HG03139 (cell line): ENCODE measurements at regions not wholly inside any gene's neighbourhood (a gene's known extent, or its start where the extent isn't known, plus 50 kb on each side); places are given as distances from the start of the nearest gene placed in this dataset.

Source experiments
- ATAC-seq: cut with Tn5 transposase; IDR thresholded peaks from one replicate; pipeline ENCODE4 v1.9.1; 2021; ENCODE audit not compliant: unreplicated experiment

DNA sequence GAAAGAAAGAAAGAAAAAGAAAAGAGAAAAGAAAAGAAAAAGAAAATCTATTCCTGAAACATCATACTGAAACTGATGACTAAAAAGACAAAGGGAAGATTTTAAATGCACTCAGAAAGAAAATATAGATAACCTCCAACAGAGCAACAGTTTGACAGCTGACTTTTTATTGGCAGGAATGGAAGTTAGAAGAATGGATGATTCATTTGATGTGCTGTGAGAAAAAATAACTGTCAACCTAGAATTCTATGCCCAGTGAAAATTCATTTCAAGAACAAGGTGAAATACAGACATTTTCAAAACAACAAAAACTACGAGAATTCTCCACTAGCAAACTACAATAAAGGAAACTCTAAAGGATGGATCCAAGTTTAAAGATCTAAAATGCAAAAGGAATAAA, 50.5 kb upstream of the HSPA12A start:
- ATAC-seq = no peak

DNA sequence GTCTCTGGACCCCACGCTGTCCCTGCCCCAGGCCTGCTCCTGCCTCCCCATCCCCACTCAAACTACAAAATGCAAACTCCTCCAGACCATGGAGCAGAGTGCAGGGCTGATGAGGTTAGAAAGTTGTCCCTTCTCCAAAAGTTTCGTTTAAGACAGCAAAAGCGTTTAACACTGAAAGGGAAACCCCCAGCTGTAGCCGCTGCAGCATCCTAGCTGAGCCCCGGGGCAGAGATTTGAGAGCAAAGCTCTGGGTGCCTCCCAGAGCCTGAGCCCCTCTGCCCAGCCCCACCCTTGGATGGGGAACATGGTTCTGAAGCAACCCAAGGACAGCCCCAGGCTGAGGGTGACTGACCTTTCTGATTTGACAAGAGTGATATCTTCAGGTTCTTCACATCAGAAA, 52.8 kb upstream of the ENO4 start:
- ATAC-seq = no peak

DNA sequence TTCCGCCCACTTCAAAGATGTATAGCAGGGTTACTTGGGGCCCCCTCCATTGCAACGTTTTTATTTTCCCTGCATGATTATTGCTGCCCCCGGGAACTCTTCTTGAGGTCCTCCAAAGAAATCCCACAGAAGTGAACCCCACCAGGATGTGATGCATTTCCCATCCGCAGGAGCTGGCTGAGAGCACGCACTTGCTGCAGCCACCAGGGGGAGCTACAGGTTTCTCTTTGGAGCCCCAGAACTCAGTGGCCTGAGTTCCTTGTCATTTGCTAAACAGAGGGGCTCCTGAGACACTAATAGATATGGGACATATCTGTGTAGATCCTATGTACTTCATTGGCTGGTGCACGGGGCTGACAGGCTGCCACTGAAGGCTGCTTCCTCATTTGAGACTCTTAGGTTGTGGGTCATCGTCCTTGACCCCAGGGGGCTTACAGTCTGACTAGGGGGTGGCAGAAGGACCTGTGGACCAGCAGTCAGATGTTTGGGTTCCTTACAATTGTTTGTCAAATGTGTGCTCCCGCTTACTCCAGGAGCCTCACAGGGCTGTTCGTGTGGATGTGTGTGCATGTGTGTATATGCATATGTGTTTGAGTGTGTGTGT, 52.3 kb upstream of the ENO4 start:
- ATAC-seq = peak; percentile 89

DNA sequence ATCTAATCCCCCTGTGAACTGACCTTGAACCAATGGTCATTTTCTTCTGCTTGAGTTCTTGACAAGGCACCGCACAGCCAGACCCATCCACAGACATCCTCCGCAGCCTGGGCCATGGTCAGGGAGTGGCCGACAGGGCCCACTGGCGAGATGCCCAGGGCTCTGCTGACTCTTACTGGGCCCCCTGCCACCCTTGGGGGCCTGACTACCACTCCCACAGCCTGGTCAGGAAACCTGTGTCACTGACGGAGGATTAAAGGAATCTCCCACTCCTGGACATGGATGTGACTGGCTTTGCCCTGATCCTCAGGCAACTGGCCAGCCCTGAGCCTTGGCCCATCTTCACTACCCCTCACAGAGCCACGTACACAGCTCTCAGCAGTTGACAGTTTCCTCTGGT, 50.4 kb upstream of the ENO4 start:
- no peak for ATAC-seq
